CD4-positive, alpha-beta T cell treated with Interleukin-1 beta for 1 hour (primary cell): ENCODE measurements at regions not wholly inside any gene's neighbourhood (a gene's known extent, or its start where the extent isn't known, plus 50 kb on each side); places are given as distances from the start of the nearest gene placed in this dataset.
"Not testable (repeated sequence)": the region's sequence is repeated elsewhere in the genome, so short reads cannot be mapped to it uniquely, and the experiment has no call there.

Source experiments
- DNase-seq, 2 donors: peaks; one replicate each; pipeline ENCODE4 v3.0.0-alpha.2; 2020 to 2022

DNA sequence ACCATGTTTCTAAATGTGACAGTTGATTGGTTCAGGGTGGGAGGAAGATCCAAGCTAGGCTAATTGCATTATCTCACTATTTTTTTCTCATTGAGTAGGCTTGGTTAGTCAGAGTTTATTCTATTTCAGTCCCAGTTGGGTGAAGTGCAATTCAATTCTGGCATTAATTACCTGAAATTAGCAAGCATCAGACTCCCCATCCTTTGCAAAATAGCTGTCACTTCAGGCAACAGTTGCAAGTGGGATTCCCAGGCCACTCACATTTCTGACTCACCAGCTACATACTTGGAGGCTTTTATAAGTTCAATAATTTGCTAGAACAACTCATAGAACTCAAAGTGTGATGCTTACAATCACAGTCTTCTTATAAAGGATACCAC, 155.8 kb upstream of the HAND2 start:
- no peak for DNase-seq

DNA sequence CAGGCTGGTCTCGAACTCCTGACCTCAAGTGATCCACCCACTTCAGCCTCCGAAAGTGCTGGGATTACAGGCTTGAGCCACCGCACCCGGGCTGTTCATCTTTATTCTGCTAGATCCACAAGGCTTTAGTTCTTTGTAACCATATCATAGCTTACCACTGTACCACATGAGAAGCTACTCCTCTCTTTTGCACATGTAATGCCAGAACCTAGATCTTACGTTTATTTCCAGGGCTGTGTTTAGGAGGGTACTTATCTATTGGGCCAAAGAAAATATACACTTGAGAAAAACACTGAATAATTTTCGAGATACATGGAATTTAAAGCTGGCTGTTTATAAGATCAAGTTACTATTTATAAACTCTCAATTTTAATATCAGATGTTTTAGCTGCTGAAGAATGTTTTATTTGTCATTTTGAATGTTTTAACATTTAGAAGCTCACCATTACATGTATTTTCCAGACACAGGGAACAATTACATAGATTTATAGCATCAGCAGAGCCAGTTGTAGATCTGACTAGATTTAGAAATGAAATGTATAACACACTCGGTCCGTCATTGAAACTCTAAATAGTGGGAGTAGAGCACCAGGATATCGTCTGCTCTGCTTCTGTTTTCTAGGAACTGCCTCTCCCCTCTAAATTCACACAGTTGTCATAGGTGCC, 155.3 kb upstream of the HAND2 start:
- DNase-seq = no peak

DNA sequence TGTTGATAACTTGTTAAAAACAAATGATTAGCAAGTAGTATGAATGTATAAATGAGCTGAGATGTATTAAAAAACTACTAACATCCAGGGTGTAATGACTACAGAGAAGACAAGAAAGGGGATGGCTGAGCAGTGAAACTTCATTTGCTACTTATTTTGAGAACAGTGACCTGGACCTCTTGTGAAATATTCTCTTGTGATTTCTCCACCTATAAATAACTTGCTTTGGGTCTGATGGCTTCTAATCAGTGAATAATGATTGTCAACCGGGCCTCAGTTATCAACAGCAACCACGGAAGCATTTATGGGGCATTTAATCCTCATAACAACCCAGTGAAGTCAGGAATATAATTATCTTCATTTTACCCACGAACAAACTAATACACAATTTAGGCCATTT, 154.2 kb upstream of the HAND2 start:
- no peak for DNase-seq

DNA sequence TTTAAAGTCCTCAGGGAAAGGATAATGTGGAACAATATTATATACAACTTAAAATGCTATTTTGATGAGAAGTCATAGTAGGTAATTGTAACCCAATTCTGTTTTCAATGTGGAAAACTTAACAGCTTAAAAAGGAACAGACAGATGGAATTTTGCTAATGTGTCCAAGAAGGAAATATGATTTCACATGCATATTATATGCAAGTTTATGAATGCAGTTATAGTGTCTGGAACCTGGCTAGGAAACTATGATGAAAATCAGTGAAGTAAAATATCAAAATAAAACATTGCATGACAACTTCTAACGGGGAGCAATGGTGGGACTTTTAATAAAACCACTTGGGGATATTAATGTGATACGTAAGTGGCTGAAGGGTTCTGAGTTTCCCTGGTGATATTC, 152.6 kb upstream of the HAND2 start:
- no peak for DNase-seq

DNA sequence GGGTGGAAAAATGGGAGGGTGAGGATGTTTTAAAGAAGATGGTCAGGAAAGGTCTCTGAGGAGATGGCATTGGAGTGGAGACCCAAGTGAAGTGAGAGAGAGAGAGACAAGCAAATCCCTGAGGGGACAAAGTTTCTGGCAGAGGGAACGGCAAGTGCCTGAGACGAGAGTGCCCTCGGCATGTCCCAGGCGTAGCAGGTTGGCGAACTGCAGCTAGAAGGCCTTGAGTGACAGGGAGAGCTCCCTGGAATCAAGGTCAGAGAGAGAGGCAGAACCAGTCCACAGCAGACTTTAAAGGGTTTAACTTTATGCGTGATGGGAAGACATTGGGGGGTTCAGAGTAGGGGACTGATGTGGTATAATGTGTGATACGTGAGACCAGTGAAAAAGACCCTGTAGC, 150.2 kb upstream of the HAND2 start:
- no peak for DNase-seq

DNA sequence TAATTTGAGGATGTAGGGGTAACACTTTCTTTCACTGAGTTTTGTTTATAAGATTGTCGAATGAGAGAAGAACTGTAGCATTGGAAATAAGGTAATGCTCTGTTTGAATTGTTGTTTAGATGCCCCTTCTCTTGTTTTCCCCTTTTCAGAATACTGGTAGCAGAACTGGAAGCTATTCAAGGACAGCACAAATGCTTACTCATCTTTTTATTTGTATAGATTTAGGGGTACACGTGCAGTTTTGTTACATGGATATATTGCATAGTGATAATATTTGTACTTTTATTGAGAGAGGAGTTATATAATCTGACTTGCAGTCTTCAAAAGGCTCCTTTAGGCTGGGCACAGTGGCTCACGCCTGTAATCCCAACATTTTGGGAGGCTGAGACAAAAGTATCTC, 145.4 kb upstream of the HAND2 start:
- no peak for DNase-seq

DNA sequence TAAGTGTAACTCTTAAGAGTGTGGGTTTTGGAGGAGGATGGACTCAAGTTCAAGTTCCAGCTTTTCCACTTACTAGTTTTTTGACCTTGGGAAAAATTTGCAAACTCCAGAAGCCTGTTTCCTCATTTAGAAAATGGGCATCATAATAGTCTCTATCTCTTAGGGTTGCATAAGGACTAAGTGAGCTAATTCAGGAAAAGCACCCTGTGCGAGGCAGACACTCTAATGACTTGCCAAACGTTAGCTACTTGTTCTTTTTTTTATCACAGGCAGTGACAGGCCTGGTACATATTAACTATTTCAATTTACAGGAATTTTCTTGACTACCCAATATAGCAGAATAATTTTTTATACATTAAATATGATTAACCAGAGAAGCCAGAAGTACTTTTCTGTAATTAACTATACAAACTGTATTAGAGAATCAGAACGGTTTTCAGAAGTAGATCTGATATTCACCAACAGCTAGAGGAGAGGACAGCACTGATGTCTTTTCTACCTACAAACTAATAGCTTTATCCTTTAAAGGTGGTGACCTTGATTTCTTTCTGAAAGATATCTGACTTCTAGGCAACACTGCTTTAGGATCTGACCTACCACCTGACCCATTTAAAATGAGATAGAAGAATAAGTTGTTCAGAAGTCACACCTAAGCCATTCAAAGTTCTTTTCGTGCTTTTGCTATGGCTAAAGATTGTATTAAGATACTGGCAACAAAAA, 139.6 kb upstream of the HAND2 start:
- DNase-seq = no peak

DNA sequence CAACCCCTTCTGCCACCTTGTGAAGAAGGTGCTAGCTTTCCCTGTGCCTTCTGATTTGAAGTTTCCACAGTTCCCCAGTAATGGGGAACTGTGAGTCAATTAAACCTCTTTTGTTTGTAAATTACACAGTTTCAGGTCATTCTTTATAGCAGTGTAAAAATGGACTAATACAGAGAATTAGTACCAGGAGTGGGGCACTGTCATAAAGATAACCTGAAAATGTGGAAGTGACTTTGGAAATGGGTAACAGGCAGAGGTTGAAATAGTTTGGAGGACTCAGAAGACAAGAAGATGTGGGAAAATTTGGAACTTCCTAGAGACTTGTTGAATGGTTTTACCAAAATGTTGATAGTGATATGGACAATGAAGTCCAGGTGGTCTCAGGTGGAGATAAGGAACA, 131.0 kb upstream of the HAND2 start:
- DNase-seq = no peak

DNA sequence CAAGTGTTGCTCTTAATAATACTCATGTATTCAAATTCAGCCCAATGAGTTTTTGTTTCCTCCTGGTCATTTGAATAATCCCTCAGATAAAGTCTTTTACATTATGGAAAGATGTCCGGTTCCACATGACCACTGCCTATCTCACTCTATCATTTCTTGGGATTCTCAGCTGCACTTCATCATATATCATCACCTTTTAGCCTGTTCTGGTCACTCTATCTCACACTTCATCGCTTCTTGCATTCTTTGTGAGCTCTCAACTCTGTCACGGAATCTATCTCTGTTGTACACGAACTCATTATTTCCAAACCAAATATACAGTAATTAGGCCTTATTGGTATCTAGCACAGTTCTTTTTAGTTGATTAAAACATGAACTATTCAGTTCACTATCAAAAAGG, 126.9 kb upstream of the HAND2 start:
- no peak for DNase-seq

DNA sequence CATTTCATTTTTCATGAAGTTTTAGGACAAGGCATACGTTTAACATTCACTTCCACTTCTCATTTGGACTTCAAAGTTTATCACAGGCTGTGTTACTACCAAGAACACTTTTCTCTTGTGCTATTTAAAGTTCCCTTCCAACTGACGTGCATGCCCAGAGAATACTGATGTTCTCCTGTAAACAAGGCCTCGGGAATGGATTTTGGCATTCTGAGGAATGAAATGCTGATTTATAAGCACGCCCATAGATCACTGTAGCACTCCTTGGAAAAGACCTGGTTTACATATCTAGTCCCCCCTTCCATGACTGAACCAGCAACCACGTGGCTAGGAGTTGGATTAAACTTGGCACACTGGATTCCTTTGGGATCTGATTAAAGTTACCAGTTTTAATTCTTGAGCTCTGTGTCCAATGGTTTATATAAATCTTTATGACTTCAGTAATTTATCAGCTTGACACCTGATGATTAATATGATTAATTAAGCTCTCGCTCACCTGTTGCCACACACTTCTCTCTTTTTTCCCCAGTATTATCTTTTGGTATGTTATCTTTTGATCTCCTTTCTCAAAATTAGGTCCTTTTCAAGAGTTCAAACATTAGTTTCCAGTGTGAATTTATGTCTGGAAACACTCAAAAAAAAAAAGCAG, 122.4 kb upstream of the HAND2 start:
- no peak for DNase-seq

DNA sequence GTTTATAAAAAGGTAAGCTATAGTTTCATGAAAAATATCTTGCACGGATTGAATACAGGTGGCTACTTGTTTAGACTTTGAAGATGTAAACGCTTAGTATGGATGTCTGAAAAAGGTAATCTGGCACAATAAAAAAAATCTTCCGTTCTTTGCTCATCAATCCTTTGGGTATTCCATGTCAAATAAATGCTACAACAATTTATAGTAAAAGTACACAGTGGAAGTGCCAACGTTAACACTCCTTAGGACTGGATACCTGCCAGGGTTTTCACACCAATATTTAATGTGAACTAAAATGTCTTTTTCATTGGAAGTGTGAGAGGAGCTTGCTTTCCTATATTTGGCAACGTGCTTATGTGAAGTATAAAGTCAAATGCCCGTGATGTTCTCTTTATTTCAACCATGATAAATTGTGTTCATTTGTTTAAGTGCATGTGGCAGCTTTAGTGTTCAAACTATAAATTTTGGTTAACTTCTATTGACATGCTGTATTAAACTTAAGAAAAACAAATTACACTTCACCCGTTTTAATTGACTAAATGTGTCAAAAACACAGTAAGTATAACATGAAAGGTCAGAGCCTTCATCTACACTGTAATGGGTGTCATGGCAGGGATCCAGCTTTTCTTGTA, 121.7 kb upstream of the HAND2 start:
- DNase-seq = no peak

DNA sequence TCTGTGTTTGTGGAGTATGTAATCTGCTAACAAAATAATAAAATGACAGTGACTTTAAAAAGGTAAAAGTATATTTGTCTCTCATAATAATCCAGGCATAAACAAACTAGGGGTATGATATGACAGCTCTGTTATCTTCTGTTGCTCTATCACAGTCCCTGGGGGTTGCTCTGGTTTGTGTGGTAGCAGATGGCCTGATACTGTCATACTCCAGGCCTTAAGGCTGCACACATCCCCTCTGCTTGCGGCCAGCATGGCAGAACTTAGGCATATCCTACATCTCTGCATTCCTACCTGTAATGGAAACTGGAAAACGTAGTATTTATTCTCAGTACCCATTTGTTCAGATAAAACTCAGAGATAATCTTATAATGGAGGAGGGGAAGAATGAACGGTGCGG, 117.9 kb upstream of the HAND2 start:
- no peak for DNase-seq

DNA sequence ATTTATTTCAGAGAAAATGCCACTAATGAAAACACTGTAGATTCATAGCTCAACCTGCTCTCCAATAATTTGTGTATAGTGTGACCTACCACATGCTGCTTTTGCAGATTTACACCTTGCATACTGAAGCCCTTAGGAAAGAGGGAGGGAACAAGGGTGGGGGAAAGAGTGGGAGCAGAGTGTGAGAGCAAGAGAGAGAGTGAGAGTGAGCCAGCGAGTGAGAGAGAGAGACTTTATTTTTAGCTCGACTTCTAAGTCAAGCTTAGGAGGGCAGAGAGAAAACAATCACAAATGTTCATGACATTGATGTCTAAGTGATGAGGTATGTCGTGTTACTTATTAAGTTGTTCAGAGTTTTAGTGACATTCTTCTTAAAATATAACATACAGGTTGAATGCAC, 112.5 kb upstream of the HAND2 start:
- no peak for DNase-seq

DNA sequence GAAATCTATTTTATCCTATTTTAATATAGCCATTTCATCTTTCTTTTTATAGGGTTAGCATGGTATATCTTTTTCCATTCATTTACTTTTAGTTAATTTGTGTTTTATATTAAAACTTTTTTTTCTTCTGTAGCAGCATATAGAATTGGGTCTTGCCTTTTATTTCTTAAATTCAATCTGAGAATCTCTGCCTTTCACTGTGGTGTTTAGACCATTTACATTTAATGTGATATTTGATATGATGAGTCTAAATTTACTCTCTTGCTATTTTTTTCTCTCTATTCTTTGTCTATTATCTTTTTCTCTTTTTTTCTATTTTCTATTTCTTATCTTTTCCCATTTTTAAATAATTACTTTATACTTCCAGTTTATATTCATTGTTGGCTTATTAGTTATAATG, 105.4 kb upstream of the HAND2 start:
- no peak for DNase-seq

DNA sequence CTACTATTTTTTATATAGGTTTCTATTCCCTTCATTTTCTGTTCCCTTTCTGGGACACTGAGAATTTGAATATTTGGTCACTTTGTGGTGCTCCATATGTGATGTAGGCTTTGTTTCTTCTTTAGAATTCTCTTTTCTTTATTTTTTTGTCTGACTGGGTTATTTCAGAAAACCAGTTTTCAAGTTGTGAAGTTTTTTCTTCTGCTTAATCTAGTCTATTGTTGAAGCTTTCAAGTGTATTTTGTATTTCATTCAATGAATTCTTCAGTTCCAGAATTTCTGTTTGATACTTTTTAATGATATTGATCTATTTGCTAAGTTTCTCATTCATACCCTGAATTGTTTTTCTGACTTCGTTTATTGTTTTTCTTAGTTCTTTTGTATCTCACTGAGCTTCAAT, 96.2 kb upstream of the HAND2 start:
- no peak for DNase-seq

DNA sequence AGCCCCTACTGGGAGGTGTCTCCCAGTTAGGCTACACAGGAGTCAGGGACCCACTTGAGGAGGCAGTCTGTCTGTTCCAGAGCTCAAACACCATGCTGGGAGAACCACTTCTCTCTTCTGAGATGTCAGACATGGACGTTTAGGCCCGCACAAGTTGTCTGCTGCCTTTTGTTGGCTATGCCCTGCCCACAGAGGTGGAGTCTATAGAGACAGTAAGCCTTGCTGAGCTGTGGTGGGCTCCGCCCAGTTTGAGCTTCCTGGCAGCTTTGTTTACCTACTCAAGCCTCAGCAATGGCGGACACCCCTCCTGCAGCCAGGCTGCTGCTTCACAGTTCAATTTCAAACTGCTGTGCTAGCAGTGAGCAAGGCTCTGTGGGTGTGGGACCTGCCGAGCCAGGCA, 88.6 kb upstream of the HAND2 start:
- not testable (repeated sequence) for DNase-seq

DNA sequence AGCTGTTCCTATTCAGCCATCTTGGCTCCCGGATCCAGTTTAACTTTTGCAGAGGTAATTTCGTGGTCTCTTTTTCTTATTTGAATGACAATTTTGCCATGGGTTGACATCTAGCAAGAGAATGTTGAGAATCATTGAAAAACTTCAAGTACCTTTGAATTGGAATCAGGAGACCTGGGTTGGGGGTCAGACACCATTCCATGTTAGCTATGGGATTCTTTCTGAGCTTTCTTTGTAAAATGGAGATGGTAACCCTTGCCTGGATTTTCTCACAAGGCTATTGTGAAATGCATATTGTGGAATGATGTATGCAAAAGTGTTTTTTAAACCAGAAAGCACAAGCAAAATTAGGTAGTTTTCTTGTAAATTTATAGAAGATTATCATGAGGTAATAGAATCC, 79.1 kb upstream of the HAND2 start:
- DNase-seq = no peak

DNA sequence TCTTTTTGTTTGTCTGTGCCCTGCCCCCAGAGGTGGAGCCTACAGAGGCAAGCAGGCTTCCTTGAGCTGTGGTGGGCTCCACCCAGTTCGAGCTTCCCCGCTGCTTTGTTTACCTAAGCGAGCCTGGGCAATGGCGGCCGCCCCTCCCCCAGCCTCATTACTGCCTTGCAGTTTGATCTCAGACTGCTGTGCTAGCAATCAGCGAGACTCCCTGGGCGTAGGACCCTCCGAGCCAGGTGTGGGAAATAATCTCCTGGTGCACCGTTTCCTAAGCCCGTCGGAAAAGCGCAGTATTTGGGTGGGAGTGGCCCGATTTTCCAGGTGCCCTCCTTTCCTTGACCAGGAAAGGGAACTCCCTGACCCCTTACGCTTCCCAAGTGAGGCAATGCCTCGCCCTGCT, 78.6 kb upstream of the HAND2 start:
- DNase-seq = not testable (repeated sequence)

DNA sequence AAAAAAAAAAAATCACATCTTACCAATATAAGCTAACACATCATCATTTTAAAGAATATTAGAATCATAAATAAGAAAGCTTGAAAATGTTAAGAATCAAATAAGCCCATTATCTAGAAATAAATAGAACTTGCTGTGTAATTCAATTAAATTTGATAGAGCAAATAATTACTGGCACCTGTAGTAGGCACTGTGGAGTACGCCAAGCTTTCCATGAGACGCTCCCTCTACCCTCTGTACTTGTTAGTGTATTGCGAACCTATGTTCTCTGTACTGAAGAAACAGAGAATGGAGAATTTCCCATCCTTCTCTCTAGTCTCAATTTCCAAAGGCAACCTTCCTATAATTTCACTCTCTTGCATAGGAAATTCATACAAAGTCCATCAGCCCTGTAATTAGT, 61.7 kb upstream of the HAND2 start:
- no peak for DNase-seq

DNA sequence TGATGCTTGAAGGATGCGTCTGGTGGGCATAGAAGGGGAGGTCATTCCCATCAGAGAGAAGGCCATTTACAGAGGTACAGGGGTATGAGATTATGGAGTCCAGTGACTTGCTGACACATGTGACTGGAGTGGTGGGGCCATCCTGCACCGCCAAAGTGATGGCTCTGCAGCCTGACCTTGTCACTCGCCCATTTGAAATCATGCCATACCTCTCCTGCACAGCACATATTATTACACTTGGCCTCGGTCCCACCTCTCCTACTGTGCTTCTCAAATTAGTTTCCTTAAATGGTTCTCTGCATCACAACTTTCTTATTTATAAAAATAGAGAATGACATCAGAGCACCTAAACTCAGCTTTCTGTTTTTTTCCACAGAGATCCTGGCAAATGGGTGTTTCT, 60.7 kb upstream of the HAND2 start:
- no peak for DNase-seq

DNA sequence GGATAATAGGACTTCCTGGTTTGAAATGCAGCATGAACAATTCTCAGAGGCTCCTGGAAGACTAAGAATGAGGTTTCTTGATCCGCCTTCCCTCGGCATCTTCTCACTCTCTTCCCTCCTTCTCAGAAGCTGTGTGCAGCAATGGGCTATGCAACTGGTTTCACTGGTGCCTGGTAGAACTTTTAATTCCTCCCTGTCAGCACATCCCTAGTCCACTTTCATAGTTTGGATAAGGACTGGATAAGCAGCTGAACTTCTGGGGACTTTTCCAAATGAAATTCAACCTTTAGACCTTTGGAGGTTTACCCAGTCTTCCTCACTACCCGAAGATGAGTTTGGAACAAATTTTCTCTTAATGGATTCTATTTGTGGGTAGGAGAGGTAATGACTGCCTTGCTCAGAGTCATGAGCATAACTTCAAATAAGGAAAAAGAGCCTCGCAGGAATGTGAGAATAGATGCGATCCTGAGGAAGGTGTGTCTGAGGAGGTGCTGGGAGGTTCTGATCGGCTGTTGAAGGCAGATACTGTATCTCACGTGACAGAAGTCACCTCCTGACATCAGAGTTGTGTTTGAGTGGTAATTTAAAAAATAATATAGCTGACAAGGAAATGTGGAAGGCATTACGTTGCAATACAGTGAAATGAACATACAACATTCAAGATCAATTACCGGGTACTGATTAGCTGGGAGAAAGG, 56.0 kb upstream of the HAND2 start:
- DNase-seq = no peak

DNA sequence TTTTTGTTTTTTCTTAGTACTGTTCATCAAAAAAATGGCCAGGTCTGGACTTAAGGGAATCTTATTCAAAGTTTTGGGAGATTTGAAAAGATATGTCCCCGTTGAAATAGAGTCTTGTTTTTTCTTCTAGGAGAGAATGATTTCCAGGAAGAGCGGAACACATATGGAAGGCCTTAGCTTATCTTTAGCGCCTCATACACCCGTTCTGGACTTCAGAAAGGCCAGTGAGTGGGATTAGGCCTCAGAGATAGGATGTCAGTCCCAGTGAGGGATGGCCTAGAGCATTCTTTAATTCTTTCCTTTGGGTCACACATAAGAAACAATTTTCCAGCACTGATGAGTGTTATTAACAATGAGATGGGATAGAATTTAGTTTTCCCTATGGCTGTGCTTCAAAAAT, 54.5 kb upstream of the HAND2 start:
- DNase-seq = no peak
